ENCODE measurements at regions not wholly inside any gene's neighbourhood (a gene's known extent, or its start where the extent isn't known, plus 50 kb on each side); places are given as distances from the start of the nearest gene placed in this dataset.

GRCh38 chr2:16718576-16719484 is 53.2 kb upstream of the CYRIA start:
- ATAC-seq (no peak), DNase-seq (no peak)
- no peak for TF ChIP-seq CTCF (IDR thresholded peaks at IDR 0.05)
- H3K4me1 Mint-ChIP-seq (ENCODE audit: low read depth): no peaks in the 10 kb centered on the region
- H3K36me3 Mint-ChIP-seq (ENCODE audit: low read depth): no peaks in the 10 kb centered on the region
- ChIA-PET CTCF (no interaction called here), POLR2A (no interaction called here)
- peaks cover 8% of the 10 kb centered on the region for H3K27me3 Mint-ChIP-seq
- H3K27ac Mint-ChIP-seq: no peak overlapping the region
- intact Hi-C loops (cut with micrococcal nuclease): no loop called here
- H3K9me3 Mint-ChIP-seq: no peaks in the 10 kb centered on the region
- H3K4me3 Mint-ChIP-seq: no peak overlapping the region

DNA sequence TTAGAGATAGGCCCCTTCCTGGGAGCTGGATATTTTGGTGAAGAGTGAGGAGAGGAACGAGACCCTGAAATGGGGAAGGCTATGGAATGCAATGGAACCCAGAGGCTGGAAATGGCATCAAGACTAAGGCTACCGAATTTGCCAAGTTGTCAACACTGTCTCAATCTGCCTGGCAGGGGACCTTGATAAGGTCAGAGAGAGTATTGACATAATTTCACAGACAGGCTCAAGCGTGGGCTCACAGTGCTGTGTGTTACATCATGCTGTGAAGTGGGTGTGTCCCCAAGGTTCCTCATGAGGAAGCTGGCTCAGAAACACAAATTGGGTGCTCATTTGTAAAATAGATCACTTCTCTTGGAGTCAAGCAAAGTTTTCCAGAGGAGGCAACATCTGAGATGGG is 51.8 kb upstream of the CYRIA start:
- no peak overlapping the region for H3K4me3 Mint-ChIP-seq
- intact Hi-C loops (cut with micrococcal nuclease): no loop called here
- CTCF ChIA-PET: no interaction called here

DNA sequence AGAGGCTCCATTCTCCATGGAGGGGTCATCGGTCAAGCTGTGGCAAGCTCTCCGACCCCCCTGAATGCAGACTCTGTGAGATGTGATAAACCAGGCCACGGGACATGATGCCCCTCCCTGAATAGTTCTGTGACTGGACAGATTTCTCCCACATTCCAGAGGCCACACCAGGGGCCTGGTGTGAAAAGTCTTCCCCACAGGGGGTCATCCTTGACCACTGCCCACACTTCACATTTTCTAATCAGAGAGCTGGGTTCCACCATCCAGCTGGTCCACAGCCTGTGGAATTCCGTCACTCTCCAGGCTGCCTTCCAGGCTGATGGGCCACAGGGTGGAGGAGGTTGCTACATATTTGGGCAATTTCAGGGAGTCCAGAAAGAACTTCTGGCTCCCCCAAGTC is 51.3 kb upstream of the CYRIA start:
- TF ChIP-seq CTCF (IDR thresholded peaks at IDR 0.05): no peak
- no peak overlapping the region for H3K27ac Mint-ChIP-seq
- no peaks in the 10 kb centered on the region for H3K36me3 Mint-ChIP-seq (ENCODE audit: low read depth)

More for the DNA sequence above, 51.8 kb upstream of the CYRIA start:
- DNase-seq (no peak), ATAC-seq (no peak)
- Mint-ChIP-seq H3K36me3 (ENCODE audit: low read depth) (no peaks in the 10 kb centered on the region), H3K27ac (no peak overlapping the region), H3K27me3 (peaks cover 7% of the 10 kb centered on the region), H3K9me3 (no peaks in the 10 kb centered on the region), H3K4me1 (ENCODE audit: low read depth) (no peaks in the 10 kb centered on the region)
- no peak for TF ChIP-seq CTCF (IDR thresholded peaks at IDR 0.05)
- POLR2A ChIA-PET: no interaction called here

GRCh38 chr2:16716024-16716423 is 50.4 kb upstream of the CYRIA start:
- Mint-ChIP-seq H3K9me3 (no peaks in the 10 kb centered on the region), H3K27ac (no peak overlapping the region), H3K27me3 (peaks cover 2% of the 10 kb centered on the region), H3K4me3 (no peak overlapping the region), H3K4me1 (ENCODE audit: low read depth) (no peaks in the 10 kb centered on the region), H3K36me3 (ENCODE audit: low read depth) (no peaks in the 10 kb centered on the region)
- ATAC-seq: no peak
- TF ChIP-seq CTCF (IDR thresholded peaks at IDR 0.05): no peak
- ChIA-PET CTCF (no interaction called here), POLR2A (no interaction called here)
- DNase-seq: no peak
- intact Hi-C loops (cut with micrococcal nuclease): no loop called here

More for the DNA sequence above, 51.3 kb upstream of the CYRIA start:
- intact Hi-C loops (cut with micrococcal nuclease): no loop called here
- DNase-seq (no peak), ATAC-seq (no peak)
- Mint-ChIP-seq H3K4me3 (no peak overlapping the region), H3K9me3 (no peaks in the 10 kb centered on the region), H3K27me3 (peaks cover 4% of the 10 kb centered on the region), H3K4me1 (ENCODE audit: low read depth) (no peaks in the 10 kb centered on the region)
- POLR2A ChIA-PET: no interaction called here
- CTCF ChIA-PET: no interaction called here
